Renal cortical epithelial cell (primary cell): ENCODE measurements at regions not wholly inside any gene's neighbourhood (a gene's known extent, or its start where the extent isn't known, plus 50 kb on each side); places are given as distances from the start of the nearest gene placed in this dataset.
A peak's percentile ranks its signal among the peaks of the same experiment; 100 is the strongest.

Experiments used
- DNase-seq: peaks from one replicate; pipeline ENCODE4 v3.0.0-alpha.2; 2011; ENCODE audit warnings: low read depth

- peak; percentile 73 for DNase-seq
Measured at GRCh38 chr6:141451511-141452353, 681.0 kb upstream of the GJE1 start.

GRCh38 chr6:141451181-141451510, 681.6 kb upstream of the GJE1 start:
- peak; percentile 69 for DNase-seq

- no peak for DNase-seq
Measured at GRCh38 chr6:141445928-141446628, 686.6 kb upstream of the GJE1 start.

DNA sequence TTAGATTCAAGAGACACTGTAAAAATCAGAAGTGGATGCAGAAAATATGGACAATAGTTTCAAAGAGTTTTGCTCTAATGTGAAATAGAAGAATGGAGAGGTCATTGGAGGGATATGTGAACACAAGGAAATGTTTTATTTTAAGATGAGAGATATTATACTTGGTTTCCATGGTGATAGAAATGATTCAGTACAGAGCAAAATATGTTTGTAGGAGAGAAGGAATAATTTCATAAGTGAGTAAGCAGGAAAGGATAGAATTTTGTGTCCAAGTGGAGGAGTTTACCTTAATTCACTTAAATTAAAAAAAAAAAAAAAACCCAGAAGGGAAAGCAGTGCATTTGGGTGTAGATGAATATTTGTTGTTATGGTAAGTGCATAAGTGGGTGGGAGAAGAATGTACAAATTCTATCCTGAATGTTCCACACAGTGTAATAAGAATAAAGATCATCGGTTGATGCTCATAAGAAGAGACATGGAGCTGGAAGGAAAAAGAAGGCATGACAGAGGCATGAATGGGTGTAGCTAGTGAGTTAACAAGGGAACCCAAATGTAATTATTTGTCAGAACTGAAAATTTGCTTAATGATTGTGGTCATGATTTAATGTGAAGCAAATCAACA, 688.9 kb upstream of the GJE1 start:
- no peak for DNase-seq

GRCh38 chr6:141443032-141443431, 689.7 kb upstream of the GJE1 start:
- no peak for DNase-seq

- DNase-seq = no peak
Measured at GRCh38 chr6:141439513-141439912, 693.2 kb upstream of the GJE1 start.

GRCh38 chr6:141437685-141438084, 695.0 kb upstream of the GJE1 start:
- DNase-seq = no peak

GRCh38 chr6:141437011-141437410, 695.7 kb upstream of the GJE1 start:
- DNase-seq = no peak

- DNase-seq = no peak
Measured at GRCh38 chr6:141426400-141426980, 706.2 kb upstream of the GJE1 start.

DNA sequence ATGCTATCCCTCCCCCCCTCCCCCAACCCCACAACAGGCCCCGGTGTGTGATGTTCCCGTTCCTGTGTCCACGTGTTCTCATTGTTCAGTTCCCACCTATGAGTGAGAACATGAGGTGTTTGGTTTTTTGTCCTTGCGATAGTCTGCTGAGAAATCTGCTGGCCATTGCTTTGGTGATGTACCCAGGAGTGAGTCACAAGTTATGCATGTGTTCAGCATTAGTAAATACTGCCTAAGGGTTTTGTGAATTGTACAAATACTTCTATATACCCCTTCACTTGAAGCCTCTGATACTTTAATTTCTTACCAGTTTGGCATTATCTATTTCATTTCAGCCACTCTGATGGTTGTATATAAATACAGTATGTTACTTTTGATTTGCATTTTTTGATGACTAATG, 711.3 kb upstream of the GJE1 start:
- DNase-seq = peak; percentile 97

DNA sequence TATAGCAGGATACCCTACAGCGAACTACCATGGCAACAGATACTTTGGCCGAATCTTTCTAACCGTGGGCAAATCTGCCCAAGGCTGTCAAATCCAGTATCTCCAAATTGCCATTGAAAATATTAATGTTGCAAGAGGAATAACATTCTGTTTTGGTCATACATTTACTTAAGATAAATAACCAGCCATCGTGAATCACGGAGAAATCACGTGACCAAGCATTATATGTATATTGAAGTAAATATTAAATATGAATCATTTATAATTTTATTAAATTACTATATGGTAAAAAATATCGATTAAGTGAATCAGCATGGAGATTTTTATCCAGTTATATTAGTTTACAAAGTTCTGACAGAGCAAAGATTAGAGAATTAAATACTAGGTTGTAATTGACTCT, 714.6 kb upstream of the GJE1 start:
- DNase-seq = no peak

DNA sequence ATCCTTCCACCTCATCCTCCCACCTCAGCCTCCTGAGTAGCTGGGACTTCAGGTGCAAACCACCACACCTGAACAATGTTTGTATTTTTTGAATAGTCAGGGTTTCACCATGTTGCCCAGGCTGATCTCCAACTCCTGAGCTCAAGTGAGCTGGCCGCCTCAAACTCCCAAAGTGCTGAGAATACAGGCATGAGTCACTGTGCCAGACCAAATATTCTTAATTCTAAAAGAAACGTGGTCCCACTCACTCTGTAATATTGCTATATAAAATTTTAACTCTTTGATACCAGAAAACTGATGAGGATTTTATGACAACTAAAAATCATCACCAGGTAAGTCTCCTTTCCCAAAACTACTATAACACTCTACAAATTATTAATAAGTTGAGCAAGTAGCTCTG, 716.8 kb upstream of the GJE1 start:
- no peak for DNase-seq

GRCh38 chr6:141413196-141413595, 719.5 kb upstream of the GJE1 start:
- no peak for DNase-seq

DNA sequence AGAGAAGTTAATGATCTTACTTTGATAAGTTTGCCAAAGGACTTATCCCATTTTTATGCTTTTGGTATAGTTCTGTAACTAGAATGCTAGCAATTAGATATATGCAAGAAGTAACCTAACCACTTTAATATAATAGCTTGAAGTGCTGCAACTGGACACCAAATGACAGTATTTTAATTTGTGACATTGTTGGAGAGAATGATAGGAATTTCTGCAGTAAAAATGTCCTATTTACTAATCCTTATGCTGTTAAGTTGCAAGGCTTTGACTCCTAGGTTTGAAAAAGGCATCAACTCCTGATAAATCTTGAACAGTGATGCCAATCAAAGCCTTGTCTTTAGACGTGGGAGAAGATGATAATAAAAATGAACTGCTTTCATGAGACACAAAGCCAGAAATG, 726.0 kb upstream of the GJE1 start:
- DNase-seq = no peak

DNA sequence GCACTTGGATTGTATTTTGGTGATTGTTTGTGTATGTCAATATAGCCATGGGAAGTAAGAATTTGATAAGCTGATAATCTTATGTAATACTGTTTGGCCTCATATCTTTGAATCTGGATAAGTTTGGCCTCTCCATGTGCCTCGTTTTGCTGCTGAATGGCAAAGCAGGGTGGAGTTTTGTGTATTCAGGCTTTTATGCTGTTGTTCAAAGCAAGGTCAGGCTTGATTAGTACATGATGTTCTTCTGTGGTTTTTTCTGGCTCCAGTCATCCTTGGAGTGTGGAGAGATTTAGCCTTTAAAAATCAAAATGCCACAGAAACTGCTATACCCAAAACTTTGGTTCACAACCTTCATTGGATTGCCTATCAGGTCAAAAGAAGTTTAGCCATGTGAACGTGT, 728.9 kb upstream of the GJE1 start:
- peak; percentile 71 for DNase-seq

DNA sequence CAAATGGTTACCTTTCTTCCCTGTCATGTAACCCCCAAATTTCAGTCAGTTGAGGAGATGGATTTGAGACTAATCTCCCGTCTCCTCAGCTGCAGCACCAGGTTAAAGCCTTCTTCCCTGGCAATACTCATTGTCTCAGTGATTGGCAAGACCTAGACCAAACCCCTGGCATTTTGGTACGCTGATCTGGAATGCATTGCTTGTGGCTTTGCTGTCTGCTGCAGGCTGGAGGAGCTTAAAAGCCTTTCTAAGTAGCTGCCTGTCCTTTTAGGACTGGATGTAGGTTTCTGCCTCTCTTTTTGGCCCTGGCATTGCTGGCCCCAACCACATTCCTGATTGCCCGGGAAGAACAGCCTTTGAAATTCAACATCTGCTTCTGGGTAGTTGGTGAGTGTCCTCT, 729.6 kb upstream of the GJE1 start:
- DNase-seq = no peak

DNA sequence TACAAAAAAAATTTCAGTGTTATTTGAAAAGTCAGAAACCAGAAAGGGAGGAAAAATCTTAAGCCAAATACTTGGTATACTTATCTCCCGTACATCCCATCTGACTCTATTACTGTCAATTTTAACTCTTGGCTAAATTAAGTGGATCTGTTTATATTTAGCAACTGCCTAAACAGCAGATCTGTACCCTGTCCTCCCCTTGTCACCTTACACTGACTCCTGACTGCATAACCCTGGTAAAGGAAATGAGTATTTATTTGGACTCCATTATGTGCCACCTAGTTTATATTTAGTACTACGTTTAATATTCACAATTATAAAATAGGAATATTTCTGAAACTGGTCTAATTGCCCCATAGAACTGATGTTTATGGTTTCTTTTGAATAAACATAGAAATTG, 730.2 kb upstream of the GJE1 start:
- no peak for DNase-seq

- DNase-seq = no peak
Measured at GRCh38 chr6:141401851-141402250, 730.9 kb upstream of the GJE1 start.

GRCh38 chr6:141401168-141401567, 731.6 kb upstream of the GJE1 start:
- peak; percentile 20 for DNase-seq

DNA sequence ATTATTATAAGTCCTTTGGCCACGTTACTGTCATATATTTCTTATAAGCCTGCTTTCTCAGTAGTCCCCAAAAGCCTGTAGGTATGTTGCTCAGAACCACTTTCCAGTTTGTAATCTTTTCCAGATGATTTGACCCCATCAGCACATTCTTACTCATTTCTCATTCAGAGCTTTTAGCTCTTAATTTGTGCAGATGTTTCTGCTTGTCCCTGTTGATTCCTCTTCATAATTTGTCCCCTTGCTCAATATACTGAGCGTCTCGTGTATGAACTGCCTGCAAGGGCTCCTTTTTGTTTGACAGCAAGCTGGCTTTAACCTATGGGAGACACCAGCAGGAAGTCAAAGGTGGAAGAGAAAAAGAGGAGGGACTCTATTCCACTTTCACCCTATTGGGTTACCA, 733.8 kb upstream of the GJE1 start:
- no peak for DNase-seq

DNA sequence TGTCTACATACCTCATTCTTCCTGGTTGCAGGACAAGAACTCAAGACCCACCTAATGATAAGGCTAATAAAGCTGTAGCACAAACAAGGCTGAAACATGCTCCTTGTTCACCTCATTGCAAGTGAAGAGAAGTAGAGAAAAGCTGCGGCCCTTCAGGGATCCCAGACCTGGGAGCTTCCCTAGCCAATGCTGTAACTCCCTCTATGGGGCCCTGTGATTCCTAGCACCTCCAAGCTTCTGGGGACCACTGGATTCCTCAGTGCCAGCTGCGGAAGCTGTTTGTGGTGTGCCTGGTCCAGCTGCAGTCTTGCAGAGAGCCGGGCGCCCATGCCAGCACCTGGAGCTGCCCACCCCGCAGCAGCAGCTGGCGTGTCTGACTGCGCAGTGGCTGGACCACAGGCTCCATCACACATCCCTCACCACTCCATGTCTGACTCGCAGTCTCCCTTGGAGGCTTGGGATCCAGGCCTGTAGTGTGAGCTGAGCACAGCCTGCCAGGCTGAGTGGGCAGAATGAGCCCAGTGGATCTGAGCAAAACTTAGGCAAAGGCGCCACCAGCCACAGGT, 737.2 kb upstream of the GJE1 start:
- no peak for DNase-seq

DNA sequence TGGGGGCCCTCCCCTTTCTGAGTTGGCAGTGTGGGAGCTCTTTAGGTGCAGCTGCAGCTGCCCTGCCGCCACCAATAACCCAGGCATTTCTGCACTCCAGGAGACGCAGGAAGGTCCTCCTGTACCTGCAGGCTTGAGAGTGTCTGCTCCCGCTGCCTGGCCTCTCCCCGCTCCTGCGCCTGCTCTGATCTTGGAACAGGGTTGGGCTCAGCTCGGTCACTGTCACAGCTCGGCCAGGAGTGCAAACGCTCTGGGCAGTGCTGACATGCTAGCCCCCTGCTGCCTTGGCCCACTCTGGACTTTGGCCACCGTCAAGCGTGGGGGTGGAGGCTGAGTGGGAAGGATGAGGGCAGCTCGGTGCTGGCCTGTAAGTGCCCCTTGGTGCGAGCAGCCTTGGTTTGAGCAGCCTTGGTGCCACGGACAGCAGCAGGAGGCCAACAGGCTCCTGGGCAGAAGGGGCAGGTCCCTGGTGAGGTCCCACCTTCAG, 738.1 kb upstream of the GJE1 start:
- DNase-seq = no peak
